ENCODE measurements at regions not wholly inside any gene's neighbourhood (a gene's known extent, or its start where the extent isn't known, plus 50 kb on each side); places are given as distances from the start of the nearest gene placed in this dataset.
"Not testable (repeated sequence)": the region's sequence is repeated elsewhere in the genome, so short reads cannot be mapped to it uniquely, and the experiment has no call there.

DNA sequence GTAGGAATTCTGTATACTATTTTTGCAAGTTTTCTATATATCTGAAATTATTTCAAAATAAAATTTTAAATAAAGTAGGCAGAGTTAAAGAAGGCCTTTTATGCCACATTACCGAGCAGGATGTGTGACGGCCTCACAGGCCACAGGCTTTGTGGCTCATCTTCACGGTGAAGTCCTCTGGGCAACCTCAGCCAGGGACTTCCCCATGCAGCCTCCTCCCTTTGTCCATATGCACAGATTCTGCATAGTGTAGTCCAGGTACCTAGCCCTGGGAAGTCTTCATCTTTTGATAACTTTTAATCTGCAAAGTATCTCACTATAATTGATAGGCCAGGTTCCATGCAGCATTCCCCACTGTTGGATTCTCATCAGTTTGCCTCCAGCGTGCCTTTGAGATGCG lies 62.8 kb downstream of the ARHGAP11B start:
- not testable (repeated sequence) for H3K4me3 ChIP-seq (replicated peaks; ENCODE audit: low read depth, low read length); DNase-seq (ENCODE audit: extremely low read depth, low read depth)

- DNase-seq (ENCODE audit: extremely low read depth, low read depth); H3K4me3 ChIP-seq (replicated peaks; ENCODE audit: low read depth, low read length): not testable (repeated sequence)
Observed at GRCh38 chr15:30690153-30690552, 64.2 kb downstream of the ARHGAP11B start.

- not testable (repeated sequence) for DNase-seq (ENCODE audit: extremely low read depth, low read depth); H3K4me3 ChIP-seq (replicated peaks; ENCODE audit: low read depth, low read length)
Observed at GRCh38 chr15:30695811-30696210, 69.9 kb downstream of the ARHGAP11B start.

DNA sequence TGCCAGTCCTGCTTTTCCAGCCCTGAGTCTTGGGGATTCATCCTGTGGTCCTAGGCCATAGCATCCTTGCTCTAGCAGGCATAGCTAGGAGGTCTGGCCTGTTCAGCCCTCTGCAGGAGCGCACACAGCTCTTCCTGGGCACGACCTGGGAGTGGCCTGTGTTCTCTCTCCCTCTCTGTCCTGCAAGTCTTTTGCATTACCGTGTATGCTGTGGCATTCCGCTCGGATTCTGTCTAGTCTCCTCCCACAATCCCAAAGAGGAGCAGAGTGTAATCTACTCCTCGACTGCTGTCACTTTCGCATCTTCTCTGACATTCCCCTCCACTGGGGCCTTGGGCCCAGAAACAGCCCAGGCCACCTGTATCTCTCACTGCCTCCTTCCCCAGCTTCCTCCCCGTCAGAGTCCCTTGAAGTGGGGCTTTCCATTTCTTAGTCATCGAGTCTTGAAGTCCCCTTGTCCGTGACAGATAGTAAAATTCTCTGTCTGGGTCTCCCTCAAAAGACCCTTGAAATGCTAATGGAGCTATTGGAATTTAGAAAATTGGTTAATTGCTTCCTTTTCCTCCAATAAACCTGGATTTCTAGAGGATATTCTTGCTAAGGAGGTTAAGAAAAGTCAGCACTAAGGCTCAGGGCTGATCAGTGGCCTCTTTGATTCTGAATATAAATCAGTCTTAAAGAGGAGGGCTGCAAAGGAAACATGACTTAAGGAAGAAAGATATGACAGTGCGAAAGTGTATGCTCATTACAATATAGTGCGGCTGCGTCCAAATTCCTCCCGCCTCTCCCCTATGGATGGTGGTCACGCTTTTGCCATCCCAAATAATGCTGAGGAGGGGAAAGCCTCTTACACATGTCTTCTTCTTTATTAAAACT lies 70.7 kb downstream of the ARHGAP11B start:
- not testable (repeated sequence) for H3K4me3 ChIP-seq (replicated peaks; ENCODE audit: low read depth, low read length); DNase-seq (ENCODE audit: extremely low read depth, low read depth)

DNA sequence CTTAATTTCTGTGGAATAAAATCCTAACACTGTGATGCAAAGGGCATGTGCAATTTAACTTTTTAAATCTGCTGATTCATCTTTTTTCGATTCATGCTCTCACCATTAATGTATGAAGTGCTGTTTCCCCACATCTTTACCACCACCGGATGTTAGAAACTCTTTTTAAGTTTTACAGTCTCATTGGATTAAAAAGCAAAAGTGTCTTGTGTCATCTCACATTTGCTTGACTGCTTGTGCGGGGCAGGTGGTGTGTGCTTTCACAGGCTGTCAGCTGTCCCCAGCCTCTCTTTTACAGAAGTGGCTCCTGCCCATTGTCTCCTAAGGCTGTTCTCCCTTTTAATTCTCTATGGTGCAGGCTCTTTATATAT lies 71.4 kb downstream of the ARHGAP11B start:
- not testable (repeated sequence) for H3K4me3 ChIP-seq (replicated peaks; ENCODE audit: low read depth, low read length); DNase-seq (ENCODE audit: extremely low read depth, low read depth)

- not testable (repeated sequence) for H3K4me3 ChIP-seq (replicated peaks; ENCODE audit: low read depth, low read length); DNase-seq (ENCODE audit: extremely low read depth, low read depth)
Observed at GRCh38 chr15:30700006-30700597, 74.2 kb downstream of the ARHGAP11B start.

DNA sequence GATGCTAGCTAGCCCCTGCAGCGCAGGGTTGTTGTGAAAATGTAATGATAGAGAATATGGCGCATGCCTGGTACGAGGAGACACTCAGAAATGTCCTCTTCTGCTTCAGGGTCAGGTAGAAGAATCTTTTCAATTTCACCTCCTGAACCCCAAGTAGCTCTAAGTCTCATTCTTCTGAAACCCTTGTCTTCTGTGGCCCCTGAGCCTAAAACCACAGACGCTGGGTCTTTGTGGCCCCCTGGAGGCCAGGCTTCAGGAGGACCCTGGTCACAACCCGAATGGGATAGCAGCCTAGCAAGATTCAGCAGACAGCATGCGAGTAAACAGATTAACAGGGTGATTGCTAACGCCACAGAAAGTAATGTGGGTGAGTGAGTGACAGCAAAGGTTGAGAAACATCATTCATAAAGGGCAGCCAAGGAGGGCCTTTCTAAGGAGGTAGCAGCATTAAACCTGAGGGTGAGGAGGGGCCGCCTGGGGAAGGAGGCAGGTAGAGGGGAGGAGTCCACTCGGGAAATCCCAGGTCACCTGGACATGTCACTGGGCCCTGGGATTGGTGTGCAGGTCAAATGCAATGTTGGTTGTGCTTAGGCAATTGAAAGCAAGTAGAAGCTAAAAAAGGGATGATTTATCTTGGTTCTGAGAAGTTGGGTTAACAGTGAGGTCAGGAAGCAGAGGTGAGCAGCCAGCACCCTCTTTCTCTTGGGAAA lies 82.2 kb downstream of the ARHGAP11B start:
- not testable (repeated sequence) for H3K4me3 ChIP-seq (replicated peaks; ENCODE audit: low read depth, low read length); DNase-seq (ENCODE audit: extremely low read depth, low read depth)

- DNase-seq (ENCODE audit: extremely low read depth, low read depth); H3K4me3 ChIP-seq (replicated peaks; ENCODE audit: low read depth, low read length): not testable (repeated sequence)
Observed at GRCh38 chr15:30708809-30709208, 82.9 kb downstream of the ARHGAP11B start.

GRCh38 chr15:30718038-30718643 lies 92.2 kb downstream of the ARHGAP11B start:
- DNase-seq (ENCODE audit: extremely low read depth, low read depth); H3K4me3 ChIP-seq (replicated peaks; ENCODE audit: low read depth, low read length): not testable (repeated sequence)

DNA sequence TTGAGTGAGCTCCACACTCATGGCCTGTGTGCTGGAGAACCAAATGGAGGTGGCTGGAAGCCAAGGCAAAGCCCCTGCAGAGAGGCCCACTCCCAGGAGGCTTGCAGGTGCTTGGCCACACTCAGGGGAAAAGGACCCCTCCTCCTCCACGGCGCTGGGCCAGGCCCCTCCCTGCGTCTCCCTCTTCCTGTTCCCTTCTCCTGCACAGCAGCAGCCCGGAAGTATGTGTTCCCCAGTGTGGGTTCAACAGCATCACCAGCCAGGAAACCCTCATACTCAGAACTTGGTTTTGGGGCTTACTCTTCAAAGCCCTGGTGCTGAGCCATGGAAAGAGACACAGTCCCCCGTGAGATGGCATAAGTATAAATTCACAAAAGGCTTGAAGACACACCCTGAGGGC lies 93.4 kb downstream of the ARHGAP11B start:
- not testable (repeated sequence) for DNase-seq (ENCODE audit: extremely low read depth, low read depth); H3K4me3 ChIP-seq (replicated peaks; ENCODE audit: low read depth, low read length)

DNA sequence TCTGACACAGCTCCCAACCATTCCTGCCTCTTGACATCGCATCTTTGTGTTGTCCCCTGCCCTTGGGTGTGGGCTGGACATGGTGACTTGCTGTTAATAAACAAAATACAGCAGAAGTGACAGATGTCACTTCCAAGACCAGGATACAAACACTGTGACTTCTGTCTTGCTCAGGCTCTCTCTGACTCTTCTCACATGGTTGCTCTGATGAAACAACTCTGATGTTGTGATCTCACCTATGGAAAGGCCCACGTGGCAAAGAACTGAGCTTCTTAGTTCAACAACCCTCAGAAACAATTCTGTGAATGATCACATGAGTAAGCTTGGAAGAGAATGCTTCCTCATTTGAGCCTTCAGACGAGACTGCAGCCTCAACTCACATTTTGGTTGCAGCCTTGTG lies 94.9 kb downstream of the ARHGAP11B start:
- not testable (repeated sequence) for DNase-seq (ENCODE audit: extremely low read depth, low read depth); H3K4me3 ChIP-seq (replicated peaks; ENCODE audit: low read depth, low read length)

- not testable (repeated sequence) for H3K4me3 ChIP-seq (replicated peaks; ENCODE audit: low read depth, low read length); DNase-seq (ENCODE audit: extremely low read depth, low read depth)
Observed at GRCh38 chr15:30721529-30721928, 95.6 kb downstream of the ARHGAP11B start.

DNA sequence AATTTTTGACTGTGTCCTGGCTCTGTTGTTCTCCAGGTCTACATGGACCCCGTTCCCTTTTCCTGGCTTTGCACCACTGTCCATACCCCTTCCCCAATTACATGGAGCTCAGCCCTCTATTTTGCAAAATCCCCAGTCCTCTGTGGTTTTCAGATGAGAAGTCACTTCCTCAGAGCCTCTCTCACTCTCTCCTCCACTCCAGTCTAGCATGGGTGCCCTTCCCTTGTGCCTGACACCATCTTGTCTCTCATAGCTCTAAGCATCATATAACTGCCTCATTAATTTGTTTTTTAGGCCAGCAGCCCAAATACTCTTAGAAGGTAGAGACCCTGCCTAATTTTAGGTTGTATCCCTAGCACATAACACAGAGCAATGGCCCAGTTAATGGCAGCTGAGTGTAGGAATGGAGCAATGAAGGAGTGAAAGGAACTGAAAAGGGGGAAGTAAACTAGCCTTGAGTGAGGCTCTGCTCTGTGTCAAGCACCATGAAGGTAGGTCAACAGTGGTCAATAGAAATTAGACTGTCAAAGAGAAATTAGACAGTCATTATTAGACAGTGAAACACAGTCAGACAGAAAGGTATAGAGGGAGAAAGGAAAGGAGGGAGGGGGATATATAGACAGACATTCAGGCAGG lies 97.7 kb downstream of the ARHGAP11B start:
- not testable (repeated sequence) for DNase-seq (ENCODE audit: extremely low read depth, low read depth); H3K4me3 ChIP-seq (replicated peaks; ENCODE audit: low read depth, low read length)

- not testable (repeated sequence) for DNase-seq (ENCODE audit: extremely low read depth, low read depth)
Observed at GRCh38 chr15:30729880-30730590, 104.1 kb downstream of the ARHGAP11B start.

DNA sequence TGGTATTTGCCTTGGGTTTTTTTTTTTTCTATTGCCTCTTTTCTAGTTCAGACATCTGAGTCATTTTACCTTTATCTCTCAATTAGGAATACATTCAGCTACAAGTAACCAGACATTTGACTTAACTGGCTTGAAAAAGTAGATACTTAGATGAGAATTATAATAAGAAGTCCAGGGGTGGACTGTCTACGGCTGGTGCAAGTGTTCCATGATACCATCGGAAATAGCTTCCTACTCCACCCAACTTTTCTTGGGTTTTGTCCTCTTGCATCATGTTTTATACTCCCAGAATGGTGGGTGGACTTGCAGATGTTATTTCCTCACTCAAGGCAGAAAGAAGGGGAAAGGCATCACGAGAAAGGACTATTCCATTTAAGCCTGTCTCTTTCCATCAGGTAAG lies 104.7 kb downstream of the ARHGAP11B start:
- not testable (repeated sequence) for H3K4me3 ChIP-seq (replicated peaks; ENCODE audit: low read depth, low read length); DNase-seq (ENCODE audit: extremely low read depth, low read depth)

More at GRCh38 chr15:30729880-30730590, 104.1 kb downstream of the ARHGAP11B start:
- H3K4me3 ChIP-seq (replicated peaks; ENCODE audit: low read depth, low read length): not testable (repeated sequence)

GRCh38 chr15:30732100-30732499 lies 106.2 kb downstream of the ARHGAP11B start:
- not testable (repeated sequence) for H3K4me3 ChIP-seq (replicated peaks; ENCODE audit: low read depth, low read length); DNase-seq (ENCODE audit: extremely low read depth, low read depth)

DNA sequence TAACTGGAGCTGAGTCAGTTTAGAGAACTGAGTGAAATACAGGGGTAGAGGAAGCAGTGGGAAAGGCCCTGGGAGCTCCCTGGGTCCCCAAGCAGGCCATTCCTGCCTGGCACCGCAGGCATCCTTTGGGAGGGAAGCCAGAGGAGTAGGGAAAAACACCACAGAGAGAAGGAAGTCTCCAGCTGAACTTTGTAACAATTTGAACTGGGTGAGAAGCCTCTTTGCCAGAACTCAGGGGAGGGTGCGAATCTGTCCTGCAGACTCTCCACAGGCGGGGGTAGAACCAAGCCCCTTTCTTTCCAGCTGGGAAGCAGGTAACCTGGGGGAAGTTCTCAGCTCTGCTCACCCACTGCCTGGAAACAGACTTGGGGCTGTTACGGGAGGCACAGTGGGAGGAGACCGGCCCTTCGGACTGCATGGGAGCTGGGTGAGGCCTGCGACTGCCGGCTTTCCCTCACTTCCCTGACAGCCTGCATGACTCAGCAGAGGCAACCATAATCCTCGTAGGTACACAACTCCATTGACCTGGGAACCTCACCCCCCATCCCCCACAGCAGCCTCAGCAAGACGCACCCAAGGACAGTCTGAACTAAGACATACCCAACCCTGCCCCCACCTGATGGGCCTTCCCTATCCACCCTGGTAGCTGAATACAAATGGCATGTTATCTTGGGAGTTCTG lies 110.1 kb downstream of the ARHGAP11B start:
- not testable (repeated sequence) for DNase-seq (ENCODE audit: extremely low read depth, low read depth); H3K4me3 ChIP-seq (replicated peaks; ENCODE audit: low read depth, low read length)

Measured in HFF-Myc (cell line).